ENCODE measurements at regions not wholly inside any gene's neighbourhood (a gene's known extent, or its start where the extent isn't known, plus 50 kb on each side); places are given as distances from the start of the nearest gene placed in this dataset.
"Not testable (repeated sequence)": the region's sequence is repeated elsewhere in the genome, so short reads cannot be mapped to it uniquely, and the experiment has no call there.

DNA sequence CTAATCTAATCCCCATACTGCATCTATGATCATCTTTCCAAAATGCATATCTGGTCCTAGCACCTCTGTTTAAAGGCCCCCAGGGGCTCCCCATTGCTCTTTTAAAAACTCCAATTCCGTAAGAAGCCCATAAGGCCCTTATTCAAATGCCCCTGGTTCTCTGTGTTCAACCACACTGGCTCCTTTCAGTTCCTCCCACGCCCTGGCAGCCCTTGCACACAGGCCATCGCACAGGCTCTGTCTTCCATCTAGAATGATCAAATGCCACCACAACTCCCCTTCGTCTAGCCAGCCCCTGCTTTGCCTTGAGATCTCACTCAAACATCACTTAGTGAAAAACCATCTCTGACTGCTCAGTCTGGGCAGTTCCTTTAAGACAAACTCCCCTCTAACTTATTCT lies 112.9 kb upstream of the LYZL2 start:
- Histone ChIP-seq H3K4me3 (no peak overlapping the region), H3K9me3 (no peaks in the 10 kb centered on the region), H3K4me1 (peaks cover 0 to 35% (median 18%) of the 10 kb centered on the region in 4 donors), H3K27ac (peak overlapping the region in 2 of 4 donors; percentile 79 to 83), H3K36me3 (no peaks in the 10 kb centered on the region), H3K27me3 (no peaks in the 10 kb centered on the region)
- no peak for DNase-seq
- WGBS, 2 donors = 71 to 76% methylated on average over 4 of the region's 4 CpGs
- TF ChIP-seq POLR2AphosphoS5 (IDR thresholded peaks at IDR 0.05) = no peak
- intact Hi-C loops (cut with DNase I) = loop anchor here (5.0 kb wide), 1 partner anchor 920 kb away; no protein-coding TSS in a partner anchor

DNA sequence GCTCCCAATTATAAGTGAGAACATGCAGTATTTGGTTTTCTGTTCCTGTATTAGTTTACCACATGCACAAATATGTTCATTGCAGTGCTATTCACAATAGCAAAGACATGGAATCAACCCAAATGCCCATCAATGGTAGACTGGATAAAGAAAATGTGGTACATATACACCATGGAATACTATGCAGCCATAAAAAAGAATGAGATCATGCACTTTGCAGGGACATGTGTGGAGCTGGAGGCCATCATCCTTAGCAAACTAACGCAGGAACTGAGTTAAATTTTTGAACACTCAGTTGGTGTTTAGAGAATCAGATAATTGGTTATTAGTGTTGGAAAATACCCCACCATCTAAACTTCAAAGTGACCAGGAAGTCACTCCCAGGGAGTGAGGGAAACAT lies 111.2 kb upstream of the LYZL2 start:
- H3K9me3 ChIP-seq, H3K27me3 ChIP-seq, H3K36me3 ChIP-seq, DNase-seq, H3K4me3 ChIP-seq: not testable (repeated sequence)
- Histone ChIP-seq H3K4me1 (peaks cover 0 to 47% (median 32%) of the 10 kb centered on the region in 4 donors), H3K27ac (peak overlapping the region in 1 of 4 donors; percentile 83)
- 84 to 94% methylated on average over 1 of the region's 1 CpG for WGBS, 2 donors
- intact Hi-C loops (cut with DNase I) = loop anchor here (5.0 kb wide), 1 partner anchor 922 kb away; no protein-coding TSS in a partner anchor

DNA sequence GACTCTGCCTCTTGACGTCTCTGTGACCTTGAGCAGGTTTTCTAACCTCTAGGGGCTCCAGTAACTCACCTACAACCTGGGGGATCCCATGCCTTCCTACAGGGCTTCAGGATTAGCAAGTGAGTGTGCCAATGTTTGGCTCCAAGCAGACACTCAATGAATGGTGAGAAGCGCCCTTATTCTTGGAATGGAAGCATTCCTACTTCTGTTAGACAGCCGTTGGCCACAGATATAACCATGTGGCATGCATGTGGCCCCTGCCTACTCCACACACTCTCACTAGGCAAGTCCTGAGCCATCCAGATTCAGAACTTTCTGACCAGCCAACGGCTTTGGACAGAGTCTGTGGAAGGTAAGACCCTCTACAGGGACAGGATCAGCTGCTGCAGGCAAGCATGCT lies 108.9 kb upstream of the LYZL2 start:
- H3K27me3 ChIP-seq = no peaks in the 10 kb centered on the region
- peak overlapping the region in 3 of 4 donors; percentile 64 to 86 (median 78) for H3K27ac ChIP-seq
- 75 to 89% methylated on average over 4 of the region's 4 CpGs for WGBS, 2 donors
- H3K36me3 ChIP-seq = no peaks in the 10 kb centered on the region
- DNase-seq = no peak
- no peaks in the 10 kb centered on the region for H3K9me3 ChIP-seq
- H3K4me1 ChIP-seq = peaks cover 0 to 45% (median 34%) of the 10 kb centered on the region in 4 donors
- intact Hi-C loops (cut with DNase I) = no loop called here
- TF ChIP-seq, protein P1, sequence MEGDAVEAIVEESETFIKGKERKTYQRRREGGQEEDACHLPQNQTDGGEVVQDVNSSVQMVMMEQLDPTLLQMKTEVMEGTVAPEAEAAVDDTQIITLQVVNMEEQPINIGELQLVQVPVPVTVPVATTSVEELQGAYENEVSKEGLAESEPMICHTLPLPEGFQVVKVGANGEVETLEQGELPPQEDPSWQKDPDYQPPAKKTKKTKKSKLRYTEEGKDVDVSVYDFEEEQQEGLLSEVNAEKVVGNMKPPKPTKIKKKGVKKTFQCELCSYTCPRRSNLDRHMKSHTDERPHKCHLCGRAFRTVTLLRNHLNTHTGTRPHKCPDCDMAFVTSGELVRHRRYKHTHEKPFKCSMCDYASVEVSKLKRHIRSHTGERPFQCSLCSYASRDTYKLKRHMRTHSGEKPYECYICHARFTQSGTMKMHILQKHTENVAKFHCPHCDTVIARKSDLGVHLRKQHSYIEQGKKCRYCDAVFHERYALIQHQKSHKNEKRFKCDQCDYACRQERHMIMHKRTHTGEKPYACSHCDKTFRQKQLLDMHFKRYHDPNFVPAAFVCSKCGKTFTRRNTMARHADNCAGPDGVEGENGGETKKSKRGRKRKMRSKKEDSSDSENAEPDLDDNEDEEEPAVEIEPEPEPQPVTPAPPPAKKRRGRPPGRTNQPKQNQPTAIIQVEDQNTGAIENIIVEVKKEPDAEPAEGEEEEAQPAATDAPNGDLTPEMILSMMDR (IDR thresholded peaks at IDR 0.05) = no peak
- no peak for TF ChIP-seq EP300 (IDR thresholded peaks at IDR 0.05)
- no peak for TF ChIP-seq POLR2A (IDR thresholded peaks at IDR 0.05)
- no peak for TF ChIP-seq POLR2AphosphoS5 (IDR thresholded peaks at IDR 0.05)
- no peak overlapping the region for H3K4me3 ChIP-seq

DNA sequence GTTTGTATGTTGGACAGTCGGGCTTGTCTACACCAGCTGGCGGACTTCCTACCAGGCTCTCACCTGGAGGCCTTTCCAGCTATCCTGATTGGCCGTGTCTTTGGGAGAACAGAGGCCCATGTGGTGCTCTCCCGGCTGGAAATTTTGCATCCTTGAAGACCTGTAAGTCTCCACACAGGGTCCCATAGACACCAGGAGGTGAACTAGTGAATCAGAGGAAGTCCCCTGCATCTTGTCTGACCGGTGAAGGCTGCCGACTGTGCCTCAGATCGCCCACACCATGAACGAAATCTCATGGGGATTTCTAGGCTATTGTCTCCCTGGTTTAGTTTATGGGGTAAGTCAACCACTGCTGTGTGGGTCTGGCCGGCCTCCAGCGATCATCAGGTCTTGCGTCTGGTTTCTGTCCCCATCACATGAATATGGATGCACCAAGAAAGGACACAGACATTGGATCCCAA lies 108.4 kb upstream of the LYZL2 start:
- TF ChIP-seq, protein P1 (IDR thresholded peaks at IDR 0.05) = no peak
- TF ChIP-seq POLR2AphosphoS5 (IDR thresholded peaks at IDR 0.05) = peak; percentile 33 to 54 (median 44)
- Histone ChIP-seq H3K27ac (peak overlapping the region in 3 of 4 donors; percentile 64 to 86 (median 78)), H3K4me1 (peaks cover 0 to 43% (median 34%) of the 10 kb centered on the region in 4 donors), H3K27me3 (no peaks in the 10 kb centered on the region), H3K36me3 (no peaks in the 10 kb centered on the region), H3K9me3 (no peaks in the 10 kb centered on the region), H3K4me3 (no peak overlapping the region)
- DNase-seq = peak; percentile 80
- WGBS, 2 donors = 85 to 92% methylated on average over 11 of the region's 11 CpGs
- intact Hi-C loops (cut with DNase I) = loop anchor here (2.0 kb wide), 1 partner anchor 75 kb away; no protein-coding TSS in a partner anchor

DNA sequence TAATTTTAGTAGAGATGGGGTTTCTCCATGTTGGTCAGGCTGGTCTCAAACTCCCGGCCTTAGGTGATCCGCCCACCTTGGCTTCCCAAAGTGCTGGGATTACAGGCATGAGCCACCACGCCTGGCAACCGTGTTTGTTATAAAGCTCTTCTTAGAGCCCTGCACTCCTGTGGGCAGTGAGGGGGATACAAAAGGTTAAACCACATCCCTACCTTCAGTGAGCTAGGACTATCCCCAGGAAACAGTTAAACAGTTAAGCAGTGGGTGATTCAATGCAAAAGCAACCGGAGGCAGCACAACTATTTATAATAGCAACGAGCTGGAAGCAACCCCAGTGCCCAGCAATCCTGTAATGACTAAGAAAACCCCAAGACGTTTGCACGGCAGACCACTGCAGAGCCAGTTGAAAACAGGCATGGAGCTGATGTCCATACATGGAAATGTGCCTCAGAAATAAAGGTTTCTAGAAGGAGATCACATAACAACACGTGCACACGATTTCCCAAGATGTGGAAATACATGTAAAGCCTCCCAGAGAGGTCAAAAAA lies 107.2 kb upstream of the LYZL2 start:
- DNase-seq = peak; percentile 95
- intact Hi-C loops (cut with DNase I) = loop anchor here (2.0 kb wide), 1 partner anchor 76 kb away; no protein-coding TSS in a partner anchor
- peak overlapping the region in 3 of 4 donors; percentile 64 to 86 (median 78) for H3K27ac ChIP-seq
- H3K9me3 ChIP-seq = no peaks in the 10 kb centered on the region
- TF ChIP-seq, protein P1 (IDR thresholded peaks at IDR 0.05) = no peak
- TF ChIP-seq POLR2AphosphoS5 (IDR thresholded peaks at IDR 0.05) = peak; percentile 50 to 89 (median 70)
- TF ChIP-seq EP300 (IDR thresholded peaks at IDR 0.05) = peak; percentile 17 to 96 (median 86)
- TF ChIP-seq POLR2A (IDR thresholded peaks at IDR 0.05) = no peak
- no peak overlapping the region for H3K4me3 ChIP-seq
- peaks cover 0 to 43% (median 34%) of the 10 kb centered on the region in 4 donors for H3K4me1 ChIP-seq
- no peaks in the 10 kb centered on the region for H3K27me3 ChIP-seq
- H3K36me3 ChIP-seq = no peaks in the 10 kb centered on the region
- WGBS, 2 donors = 35 to 43% methylated on average over 10 of the region's 10 CpGs

All from sigmoid colon (tissue), 6 donors.